HFF-Myc (cell line): ENCODE measurements at regions not wholly inside any gene's neighbourhood (a gene's known extent, or its start where the extent isn't known, plus 50 kb on each side); places are given as distances from the start of the nearest gene placed in this dataset.
"Not testable (repeated sequence)": the region's sequence is repeated elsewhere in the genome, so short reads cannot be mapped to it uniquely, and the experiment has no call there.

Experiments
- DNase-seq: peaks from one replicate; pipeline ENCODE4 v3.0.0-alpha.2; 2011; ENCODE audit warnings: low read depth; ENCODE audit errors: extremely low read depth
- H3K4me3 ChIP-seq: replicated peaks from 2 replicates; pipeline ENCODE4 v1.5.1; 2011; ENCODE audit warnings: low read depth, mild to moderate bottlenecking, control low read depth, low read length
- TF ChIP-seq, protein P1 (sequence below): IDR thresholded peaks from 2 replicates; pipeline ENCODE4 v1.5.1; 2012; ENCODE audit warnings: mild to moderate bottlenecking, low read depth, low read length, control low read depth; ENCODE audit errors: missing control alignments

DNA sequence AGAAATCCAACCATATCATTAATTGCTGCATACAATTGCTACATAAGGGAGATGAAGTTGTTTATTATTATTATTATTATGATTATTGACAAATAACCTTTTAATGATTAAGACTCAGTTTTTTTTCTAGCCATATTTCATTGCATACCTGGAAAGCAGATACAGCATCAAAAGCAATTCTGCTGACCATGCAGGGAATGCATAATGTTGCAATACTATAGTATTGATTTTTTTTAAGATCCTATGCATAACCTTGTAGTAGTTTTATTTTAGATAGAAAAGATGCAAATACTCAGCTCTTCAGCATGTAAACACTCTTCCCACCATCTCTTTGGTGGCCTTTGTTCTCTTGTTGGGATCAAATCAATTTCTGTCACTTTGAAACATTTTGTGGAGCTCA lies 300.9 kb upstream of the MAP3K7 start:
- TF ChIP-seq, protein P1, sequence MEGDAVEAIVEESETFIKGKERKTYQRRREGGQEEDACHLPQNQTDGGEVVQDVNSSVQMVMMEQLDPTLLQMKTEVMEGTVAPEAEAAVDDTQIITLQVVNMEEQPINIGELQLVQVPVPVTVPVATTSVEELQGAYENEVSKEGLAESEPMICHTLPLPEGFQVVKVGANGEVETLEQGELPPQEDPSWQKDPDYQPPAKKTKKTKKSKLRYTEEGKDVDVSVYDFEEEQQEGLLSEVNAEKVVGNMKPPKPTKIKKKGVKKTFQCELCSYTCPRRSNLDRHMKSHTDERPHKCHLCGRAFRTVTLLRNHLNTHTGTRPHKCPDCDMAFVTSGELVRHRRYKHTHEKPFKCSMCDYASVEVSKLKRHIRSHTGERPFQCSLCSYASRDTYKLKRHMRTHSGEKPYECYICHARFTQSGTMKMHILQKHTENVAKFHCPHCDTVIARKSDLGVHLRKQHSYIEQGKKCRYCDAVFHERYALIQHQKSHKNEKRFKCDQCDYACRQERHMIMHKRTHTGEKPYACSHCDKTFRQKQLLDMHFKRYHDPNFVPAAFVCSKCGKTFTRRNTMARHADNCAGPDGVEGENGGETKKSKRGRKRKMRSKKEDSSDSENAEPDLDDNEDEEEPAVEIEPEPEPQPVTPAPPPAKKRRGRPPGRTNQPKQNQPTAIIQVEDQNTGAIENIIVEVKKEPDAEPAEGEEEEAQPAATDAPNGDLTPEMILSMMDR, result no peak
- DNase-seq, result no peak
- H3K4me3 ChIP-seq, result no peak overlapping the region

DNA sequence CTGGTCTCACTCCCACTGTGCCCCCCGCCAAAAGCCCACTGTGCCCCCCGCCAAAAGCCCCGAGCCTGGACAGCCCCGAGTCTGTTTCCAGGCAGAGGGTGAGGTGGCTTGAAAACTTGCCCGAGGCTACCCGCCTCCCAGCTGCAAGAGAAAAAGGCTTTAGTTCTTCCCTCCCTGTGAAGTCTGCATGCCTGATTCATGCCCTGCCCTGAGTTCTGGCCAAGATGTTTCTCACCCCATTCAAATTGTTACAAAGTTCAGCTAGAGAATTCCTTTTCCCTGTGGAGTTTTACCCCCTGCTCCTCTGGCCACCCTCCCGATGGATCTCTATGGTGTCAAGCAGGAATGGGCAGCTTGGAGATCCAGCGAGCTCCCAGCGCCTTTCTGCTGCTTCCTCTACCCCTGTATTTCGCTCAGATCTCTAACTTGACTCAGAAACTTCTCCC lies 298.8 kb upstream of the MAP3K7 start:
- no peak overlapping the region for H3K4me3 ChIP-seq
- no peak for DNase-seq
- TF ChIP-seq, protein P1, result no peak

DNA sequence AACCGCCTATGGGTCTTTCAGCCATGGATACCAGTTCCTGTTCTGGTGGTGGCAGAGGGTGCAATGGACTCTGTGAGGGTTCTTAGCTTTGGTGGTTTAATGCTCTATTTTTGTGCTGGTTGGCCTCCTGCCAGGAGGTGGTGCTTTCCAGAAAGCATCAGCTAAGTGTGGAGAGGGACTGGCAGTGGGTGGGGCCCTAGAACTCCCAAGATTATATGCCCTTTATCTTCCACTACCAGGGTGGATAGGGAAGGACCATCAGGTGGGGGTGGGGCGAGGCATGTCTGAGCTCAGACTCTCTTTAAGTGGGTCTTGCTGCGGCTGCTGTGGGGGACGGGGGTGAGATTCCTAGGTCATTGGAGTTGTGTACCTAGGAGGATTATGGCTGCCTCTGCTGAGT lies 298.3 kb upstream of the MAP3K7 start:
- not testable (repeated sequence) for DNase-seq, H3K4me3 ChIP-seq

DNA sequence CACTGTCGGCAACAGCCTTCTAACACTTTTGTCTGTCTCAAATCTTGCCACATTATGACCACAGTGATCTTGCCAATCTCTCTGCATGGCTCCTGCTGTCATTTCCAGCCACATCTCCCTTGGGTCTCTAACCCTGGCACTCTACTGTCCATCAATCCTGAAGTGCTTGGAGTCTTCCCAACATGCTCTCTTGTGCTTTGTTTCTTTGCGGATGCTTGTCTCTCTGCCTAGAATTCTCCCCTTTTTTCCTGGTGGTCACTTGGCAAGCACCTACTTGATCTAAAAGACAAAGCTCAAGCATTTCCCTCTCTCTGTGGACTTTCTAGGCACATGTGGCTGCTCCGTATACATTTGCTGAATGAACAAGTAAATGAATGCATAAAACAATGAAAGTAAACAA lies 290.7 kb upstream of the MAP3K7 start:
- no peak overlapping the region for H3K4me3 ChIP-seq
- no peak for DNase-seq
- TF ChIP-seq, protein P1, result no peak

DNA sequence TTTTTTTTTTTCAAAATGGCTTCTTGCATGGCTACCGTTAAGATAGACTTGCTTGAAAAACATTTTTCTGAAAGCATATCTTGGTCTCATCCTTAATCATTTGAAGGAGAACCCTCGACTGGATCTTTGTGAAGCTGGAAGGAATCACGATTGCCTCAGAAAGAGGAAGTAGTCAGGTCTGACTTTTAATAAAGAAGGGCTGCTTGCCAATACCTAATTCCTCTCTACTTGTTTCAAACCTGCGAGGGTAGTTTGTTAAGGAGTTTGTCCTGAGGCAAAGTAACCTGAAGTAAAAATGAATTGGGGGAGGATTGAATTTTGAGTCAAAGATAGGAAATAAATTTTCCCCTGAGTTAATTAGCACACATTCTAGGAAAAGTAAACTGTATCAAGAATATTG lies 288.1 kb upstream of the MAP3K7 start:
- DNase-seq, result no peak
- H3K4me3 ChIP-seq, result no peak overlapping the region
- TF ChIP-seq, protein P1, result no peak

DNA sequence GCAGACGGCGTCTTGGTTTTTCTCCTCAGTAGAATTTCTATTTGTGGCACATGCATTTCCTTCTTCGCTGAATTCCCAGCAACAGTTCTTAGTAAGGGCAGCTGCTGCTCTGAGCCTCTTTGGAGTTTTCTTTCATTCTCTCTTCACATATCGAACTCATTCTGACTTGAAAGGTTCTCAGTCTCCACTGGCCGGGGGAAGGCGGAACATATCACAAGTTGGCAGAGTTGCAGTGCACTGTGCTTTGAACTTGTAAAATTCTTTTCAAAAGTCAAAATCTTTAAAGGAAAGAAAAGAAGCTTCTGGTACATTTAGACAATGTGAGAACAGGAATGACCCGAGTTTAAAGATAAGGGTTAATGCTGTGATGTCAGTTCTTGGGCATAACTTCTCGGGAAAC lies 286.1 kb upstream of the MAP3K7 start:
- TF ChIP-seq, protein P1, result no peak
- no peak overlapping the region for H3K4me3 ChIP-seq
- DNase-seq, result no peak

DNA sequence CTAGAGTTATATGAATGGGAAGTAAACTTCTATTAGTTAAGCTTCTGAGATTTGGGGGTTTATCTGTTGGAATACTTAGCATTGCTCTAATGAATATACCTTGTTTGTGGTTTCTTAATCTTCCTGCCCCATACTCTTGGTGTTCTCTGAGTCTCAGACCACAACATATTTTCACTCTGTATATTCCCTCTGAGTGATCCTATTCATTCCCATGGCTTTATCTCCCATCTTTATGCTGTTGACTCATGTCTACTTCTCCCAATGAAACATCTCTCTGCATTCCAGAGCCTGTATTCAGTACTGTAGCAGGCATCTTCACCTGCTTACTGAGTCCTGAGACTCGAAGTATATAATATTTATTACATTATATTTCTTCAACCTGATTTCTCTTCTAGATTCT lies 283.7 kb upstream of the MAP3K7 start:
- no peak overlapping the region for H3K4me3 ChIP-seq
- TF ChIP-seq, protein P1, result no peak
- DNase-seq, result no peak
